ENCODE measurements at regions not wholly inside any gene's neighbourhood (a gene's known extent, or its start where the extent isn't known, plus 50 kb on each side); places are given as distances from the start of the nearest gene placed in this dataset.

- Histone ChIP-seq H2AFZ (ENCODE audit: low read length) (no peak overlapping the region), H3K36me3 (ENCODE audit: insufficient read depth, low read length) (no peaks in the 10 kb centered on the region), H3K4me2 (ENCODE audit: insufficient read depth, low read length) (no peak overlapping the region), H3K4me3 (ENCODE audit: insufficient read depth, low read length) (no peak overlapping the region), H4K20me1 (ENCODE audit: insufficient read depth, low read length) (no peaks in the 10 kb centered on the region), H3K27ac (ENCODE audit: low read depth, low read length) (no peak overlapping the region), H3K4me1 (ENCODE audit: insufficient read depth, low read length) (peaks cover 6% of the 10 kb centered on the region), H3K79me2 (ENCODE audit: insufficient read depth, low read length) (no peaks in the 10 kb centered on the region), H3K9me3 (ENCODE audit: low read depth, low read length) (no peaks in the 10 kb centered on the region), H3K27me3 (ENCODE audit: insufficient read depth, low read length) (peaks cover 53% of the 10 kb centered on the region)
- DNase-seq (ENCODE audit: insufficient read length, low spot score, missing footprints): no peak
- no peak for TF ChIP-seq CTCF (IDR thresholded peaks at IDR 0.05; ENCODE audit: extremely low read depth, low read depth, low read length)
Measured at GRCh38 chr17:49907279-49907678, 59.4 kb upstream of the TAC4 start.

- H3K27me3 ChIP-seq (ENCODE audit: insufficient read depth, low read length): peaks cover 36% of the 10 kb centered on the region
- peaks cover 16% of the 10 kb centered on the region for H3K4me1 ChIP-seq (ENCODE audit: insufficient read depth, low read length)
- no peaks in the 10 kb centered on the region for H3K36me3 ChIP-seq (ENCODE audit: insufficient read depth, low read length)
- no peaks in the 10 kb centered on the region for H3K79me2 ChIP-seq (ENCODE audit: insufficient read depth, low read length)
- H3K4me2 ChIP-seq (ENCODE audit: insufficient read depth, low read length): no peak overlapping the region
- H3K27ac ChIP-seq (ENCODE audit: low read depth, low read length): no peak overlapping the region
- TF ChIP-seq CTCF (IDR thresholded peaks at IDR 0.05; ENCODE audit: extremely low read depth, low read depth, low read length): no peak
- no peak overlapping the region for H2AFZ ChIP-seq (ENCODE audit: low read length)
- H3K4me3 ChIP-seq (ENCODE audit: insufficient read depth, low read length): no peak overlapping the region
- DNase-seq (ENCODE audit: insufficient read length, low spot score, missing footprints): no peak
- no peaks in the 10 kb centered on the region for H3K9me3 ChIP-seq (ENCODE audit: low read depth, low read length)
- no peaks in the 10 kb centered on the region for H4K20me1 ChIP-seq (ENCODE audit: insufficient read depth, low read length)
Measured at GRCh38 chr17:49908782-49909714, 59.9 kb upstream of the DLX4 start.

GRCh38 chr17:49910094-49910857, 58.7 kb upstream of the DLX4 start:
- peak overlapping the region; percentile 60 for H3K4me3 ChIP-seq (ENCODE audit: insufficient read depth, low read length)

More at GRCh38 chr17:49910094-49910857, 58.7 kb upstream of the DLX4 start:
- TF ChIP-seq CTCF (IDR thresholded peaks at IDR 0.05; ENCODE audit: extremely low read depth, low read depth, low read length): no peak
- Histone ChIP-seq H3K27ac (ENCODE audit: low read depth, low read length) (no peak overlapping the region), H3K9me3 (ENCODE audit: low read depth, low read length) (no peaks in the 10 kb centered on the region), H3K36me3 (ENCODE audit: insufficient read depth, low read length) (no peaks in the 10 kb centered on the region), H3K79me2 (ENCODE audit: insufficient read depth, low read length) (no peaks in the 10 kb centered on the region), H3K27me3 (ENCODE audit: insufficient read depth, low read length) (peaks cover 24% of the 10 kb centered on the region), H3K4me2 (ENCODE audit: insufficient read depth, low read length) (peak overlapping the region; percentile 62), H3K4me1 (ENCODE audit: insufficient read depth, low read length) (peaks cover 16% of the 10 kb centered on the region), H4K20me1 (ENCODE audit: insufficient read depth, low read length) (no peaks in the 10 kb centered on the region), H2AFZ (ENCODE audit: low read length) (no peak overlapping the region)
- no peak for DNase-seq (ENCODE audit: insufficient read length, low spot score, missing footprints)
